ENCODE measurements at regions not wholly inside any gene's neighbourhood (a gene's known extent, or its start where the extent isn't known, plus 50 kb on each side); places are given as distances from the start of the nearest gene placed in this dataset.

DNA sequence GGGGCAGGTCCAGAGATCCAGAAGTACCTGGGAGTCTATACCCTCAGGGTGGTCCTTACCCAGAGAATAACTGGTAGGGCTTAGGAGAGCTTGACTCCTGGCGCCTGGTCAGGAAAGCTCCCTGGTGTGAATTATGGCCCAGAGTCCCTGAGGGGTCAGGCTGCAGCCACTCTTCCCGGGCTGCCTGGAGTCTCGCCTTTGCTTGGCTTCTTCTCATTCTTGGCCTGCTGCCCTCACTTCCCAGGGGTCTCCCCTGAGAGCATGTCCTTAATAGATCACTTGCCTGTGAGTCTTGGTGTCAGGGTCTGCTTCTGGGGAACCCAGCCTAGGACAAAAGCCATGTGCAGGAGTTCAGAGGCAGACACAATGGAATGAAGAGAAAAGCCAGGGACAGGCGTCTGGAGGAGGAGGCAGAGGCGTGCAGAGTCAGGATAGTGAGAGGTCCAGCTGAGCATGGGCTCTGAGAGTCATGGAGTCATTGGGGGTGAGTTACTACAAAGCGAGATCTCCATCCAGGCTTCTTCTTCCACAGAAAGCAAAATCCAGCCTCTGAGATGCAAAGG lies 212.3 kb downstream of the TFAP2C start:
- DNase-seq = no peak

DNA sequence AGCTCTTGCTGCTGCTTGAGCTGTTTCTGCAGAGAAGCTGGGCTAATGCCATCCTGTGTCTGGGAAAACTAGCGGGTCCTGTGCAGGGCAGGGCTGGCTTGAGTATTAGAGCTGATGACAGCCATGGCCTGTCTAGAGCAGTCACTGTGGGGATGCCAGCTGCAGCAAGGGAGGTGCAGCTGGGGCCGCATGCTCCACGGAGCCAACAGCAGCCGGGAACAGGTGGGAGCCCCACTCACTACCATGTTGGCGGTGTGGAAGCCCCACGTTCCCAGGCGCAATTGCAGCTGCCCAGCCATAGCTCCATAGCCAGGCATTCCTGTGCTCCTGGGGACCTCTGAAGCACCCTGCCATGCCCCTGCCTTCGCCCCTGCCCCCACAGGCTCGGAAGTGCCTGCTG lies 212.9 kb downstream of the TFAP2C start:
- no peak for DNase-seq

- DNase-seq = no peak
These were observed 214.3 kb downstream of the TFAP2C start for GRCh38 chr20:56843386-56843785.

DNA sequence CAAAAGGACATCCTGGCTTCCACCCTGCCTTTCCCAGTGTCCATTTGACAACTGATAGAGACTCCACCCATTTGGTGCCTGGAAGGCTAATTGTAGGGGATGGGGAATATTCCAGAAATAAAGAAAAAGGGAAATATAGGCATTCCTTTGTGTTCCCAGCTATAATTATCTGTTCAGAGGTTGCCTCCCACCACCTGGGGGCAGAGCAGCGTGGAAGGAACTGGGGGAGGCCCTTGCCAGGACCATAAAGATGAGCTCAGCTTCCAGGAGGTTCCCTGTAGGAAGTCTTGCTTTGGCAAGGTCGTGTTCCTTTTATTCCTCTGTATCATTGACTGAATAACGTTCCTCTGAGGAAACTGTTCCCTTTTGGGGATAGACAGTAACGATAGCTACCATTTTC lies 214.7 kb downstream of the TFAP2C start:
- no peak for DNase-seq

DNA sequence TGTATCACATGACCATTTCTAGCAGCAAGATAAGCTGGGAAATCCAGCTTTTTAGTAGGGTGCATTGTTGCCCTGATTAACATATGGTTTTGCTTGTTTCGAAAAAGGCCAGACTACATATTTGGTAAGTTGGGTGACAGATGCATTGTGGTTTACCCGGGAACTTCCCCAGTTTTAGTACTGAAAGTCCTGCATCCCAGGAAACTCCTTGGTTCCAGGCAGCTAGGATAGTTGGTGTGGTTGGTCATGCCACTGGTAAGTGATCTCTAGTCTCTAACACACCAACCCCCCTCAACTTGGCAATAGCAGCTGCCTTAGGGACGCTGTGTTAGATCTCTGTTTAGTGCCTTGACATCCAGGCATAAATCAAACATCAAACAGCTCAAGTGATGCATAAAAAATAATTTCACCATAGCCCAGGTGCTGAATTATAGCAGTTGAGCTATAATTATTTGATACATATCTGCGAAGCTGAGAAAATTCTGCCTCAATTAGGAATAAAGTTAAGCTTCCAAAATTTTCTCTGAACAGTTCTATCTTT lies 216.5 kb downstream of the TFAP2C start:
- no peak for DNase-seq

- no peak for DNase-seq
These were observed 219.5 kb downstream of the TFAP2C start for GRCh38 chr20:56848561-56848960.

DNA sequence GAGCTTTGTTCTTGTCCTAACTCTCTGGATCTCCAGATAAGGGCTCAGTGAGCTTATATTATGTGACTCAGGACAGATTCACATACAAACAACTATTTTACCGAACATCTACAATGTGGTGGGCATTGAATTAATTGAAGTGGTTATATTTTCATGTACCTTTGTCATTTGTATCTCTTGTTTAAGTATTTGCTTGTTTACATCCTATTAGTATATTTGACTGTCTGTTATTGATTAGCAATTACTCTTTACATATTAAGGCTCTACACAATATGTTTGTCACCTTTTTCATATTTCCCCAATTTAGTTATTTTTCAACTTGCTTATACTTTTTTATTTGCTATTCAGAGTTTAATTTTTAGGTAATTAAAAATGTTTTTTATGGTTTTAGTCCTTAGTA lies 222.4 kb downstream of the TFAP2C start:
- no peak for DNase-seq

DNA sequence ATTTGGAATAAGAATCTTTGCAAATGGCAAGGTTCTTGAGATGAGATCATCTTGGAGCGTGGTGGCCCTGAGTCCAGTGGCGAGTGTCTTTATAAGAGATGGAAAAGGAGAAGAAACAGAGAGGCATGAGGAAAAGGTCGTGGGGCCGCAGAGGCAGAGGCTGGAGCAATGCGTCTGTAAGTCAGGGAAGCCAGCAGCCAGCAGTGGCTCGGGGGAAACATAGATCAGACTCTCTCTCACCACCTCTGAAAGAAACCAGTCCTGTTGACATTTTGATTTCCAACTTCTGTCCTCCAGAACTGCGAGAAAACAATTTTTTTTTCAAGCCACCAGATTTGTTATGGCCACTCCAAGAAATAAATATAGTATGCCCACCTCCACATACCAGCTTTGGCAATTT lies 226.6 kb downstream of the TFAP2C start:
- DNase-seq = no peak

GRCh38 chr20:56857950-56858349 lies 228.8 kb downstream of the TFAP2C start:
- no peak for DNase-seq

DNA sequence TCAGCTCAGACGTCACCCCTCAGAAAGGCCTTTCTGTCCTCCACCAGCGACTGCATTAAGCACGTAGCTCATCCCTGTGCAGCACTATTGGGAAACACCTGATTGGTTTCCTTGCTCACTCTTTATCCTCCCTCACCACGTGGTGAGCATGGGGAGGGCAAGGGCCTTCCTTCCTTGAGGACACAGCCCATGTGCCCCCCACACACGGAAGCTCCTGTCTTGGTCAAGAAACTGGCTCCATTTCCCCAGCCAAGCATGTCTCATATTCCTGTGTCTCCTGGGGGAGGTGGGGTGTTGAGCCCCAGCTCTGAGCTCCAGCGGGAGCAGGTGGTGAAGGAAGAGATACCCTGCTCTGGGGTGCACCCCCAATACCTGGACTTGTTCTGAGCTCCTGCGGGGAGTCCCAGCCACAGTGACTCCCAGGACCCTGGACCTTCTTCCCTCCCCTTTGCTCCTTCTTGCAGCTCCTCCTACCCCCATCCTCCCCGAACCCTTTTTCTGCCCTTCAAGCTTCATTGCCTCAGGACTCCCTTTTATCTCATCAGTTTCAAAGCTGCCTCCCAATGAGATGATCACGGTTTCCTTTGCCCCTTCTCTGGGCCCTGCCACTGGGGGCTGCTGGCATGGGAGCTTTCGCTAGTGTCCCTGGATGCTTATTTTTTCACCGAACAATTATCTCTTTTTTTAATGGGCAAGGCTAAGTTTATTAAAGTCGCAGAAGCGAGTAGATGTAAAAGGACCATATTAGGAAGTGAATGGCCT lies 230.1 kb downstream of the TFAP2C start:
- DNase-seq = no peak

GRCh38 chr20:56859801-56860261 lies 230.7 kb downstream of the TFAP2C start:
- no peak for DNase-seq

DNA sequence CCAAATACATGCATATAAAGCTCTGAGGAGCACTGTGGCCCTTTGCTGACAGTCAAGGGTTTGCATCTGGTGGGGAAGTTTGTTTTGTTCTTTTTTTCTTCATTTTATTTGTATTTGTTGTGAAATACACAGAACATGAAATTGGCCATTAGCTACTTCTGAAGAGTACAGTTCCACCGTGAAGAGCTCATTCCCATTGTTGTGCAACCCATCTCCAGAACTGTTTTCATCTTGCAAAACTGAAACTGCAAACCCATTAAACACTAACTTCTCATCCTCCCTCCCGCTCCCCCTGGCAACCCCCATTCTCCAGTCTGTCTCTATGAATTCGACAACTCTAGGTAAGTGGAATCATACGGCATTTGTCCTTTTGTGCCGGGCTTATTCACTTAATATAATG lies 231.3 kb downstream of the TFAP2C start:
- no peak for DNase-seq

DNA sequence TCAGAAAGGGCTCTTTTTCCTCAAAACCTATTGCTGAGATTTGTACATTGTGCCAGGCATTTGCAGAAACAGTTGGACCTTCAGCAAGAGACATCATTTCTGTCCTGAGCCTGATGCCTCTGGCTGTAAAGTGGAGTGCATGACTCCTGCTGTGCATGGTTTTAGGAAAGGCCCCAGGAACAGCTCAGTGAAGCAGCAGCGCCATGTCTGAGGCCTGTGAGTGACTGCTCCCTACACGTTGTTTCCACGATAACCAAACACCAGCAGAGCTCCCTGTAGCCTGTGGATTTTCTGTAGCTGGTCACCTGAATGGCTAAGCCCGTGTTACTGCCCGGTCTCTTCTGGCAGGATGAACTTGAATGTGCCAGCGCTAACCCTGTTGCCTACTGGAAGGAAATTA lies 232.5 kb downstream of the TFAP2C start:
- no peak for DNase-seq

DNA sequence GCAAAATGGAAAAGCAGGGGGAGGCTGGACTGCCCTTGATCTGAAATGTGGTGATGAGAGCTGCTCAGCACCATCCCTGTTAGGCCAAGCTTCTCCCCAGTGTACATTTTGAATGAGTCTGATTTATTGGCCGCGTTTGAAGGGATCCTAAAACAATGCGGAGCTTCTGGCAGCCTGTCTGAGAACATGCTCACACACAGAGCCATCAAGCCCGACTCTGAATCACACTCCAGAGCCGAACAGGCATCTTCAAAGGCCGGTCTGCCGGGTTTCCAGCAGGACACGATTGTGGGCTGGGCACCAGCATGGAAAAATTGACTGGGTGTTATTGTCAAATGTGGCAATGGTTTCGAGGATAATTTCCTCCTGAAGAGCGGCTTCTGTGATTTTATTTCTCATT lies 235.9 kb downstream of the TFAP2C start:
- no peak for DNase-seq

GRCh38 chr20:56867128-56867527 lies 238.0 kb downstream of the TFAP2C start:
- DNase-seq = no peak

GRCh38 chr20:56868746-56869145 lies 239.6 kb downstream of the TFAP2C start:
- no peak for DNase-seq

GRCh38 chr20:56870271-56870670 lies 241.2 kb downstream of the TFAP2C start:
- no peak for DNase-seq

- DNase-seq = no peak
These were observed 242.6 kb downstream of the TFAP2C start for GRCh38 chr20:56871691-56872090.

DNA sequence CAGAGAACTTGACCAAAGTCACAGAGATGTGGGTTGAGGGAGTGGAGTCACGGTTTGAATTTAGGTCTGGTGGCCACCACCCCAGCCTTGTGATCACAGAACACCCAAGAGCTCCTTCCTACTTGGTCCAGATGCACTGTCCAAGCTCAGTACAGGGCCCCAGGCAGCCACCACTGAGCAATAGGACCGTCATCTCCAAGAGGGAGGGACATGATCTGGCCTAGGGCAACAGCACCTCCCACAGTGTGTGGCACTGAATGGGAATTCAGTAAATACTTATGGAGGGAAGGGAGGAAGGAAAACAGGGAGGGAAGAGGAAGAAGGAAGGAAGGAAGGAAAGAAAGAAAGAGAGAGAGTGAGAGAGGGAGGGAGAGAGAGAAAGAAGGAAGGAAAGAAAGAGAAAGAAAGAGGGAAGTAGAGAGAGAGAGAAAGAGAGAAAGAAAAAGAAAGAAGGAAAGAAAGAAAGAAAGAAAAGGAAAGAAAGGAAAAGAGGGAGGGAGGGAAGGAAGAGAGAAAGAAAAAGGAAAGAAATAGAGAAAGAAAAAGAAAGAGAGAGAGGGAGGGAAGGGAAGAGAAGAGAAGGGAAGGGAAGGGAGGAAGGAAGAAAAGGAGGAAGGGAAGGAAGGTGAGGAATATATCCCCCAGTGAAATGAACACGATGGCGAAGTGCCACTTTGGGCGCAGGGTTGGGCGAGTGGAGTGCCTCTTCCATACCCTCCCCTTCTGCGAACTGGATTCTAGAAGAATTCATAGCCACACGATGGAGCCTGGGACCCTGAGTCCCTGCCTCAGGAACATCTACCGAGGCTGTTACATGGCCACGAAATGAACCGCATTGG lies 243.7 kb downstream of the TFAP2C start:
- no peak for DNase-seq

DNA sequence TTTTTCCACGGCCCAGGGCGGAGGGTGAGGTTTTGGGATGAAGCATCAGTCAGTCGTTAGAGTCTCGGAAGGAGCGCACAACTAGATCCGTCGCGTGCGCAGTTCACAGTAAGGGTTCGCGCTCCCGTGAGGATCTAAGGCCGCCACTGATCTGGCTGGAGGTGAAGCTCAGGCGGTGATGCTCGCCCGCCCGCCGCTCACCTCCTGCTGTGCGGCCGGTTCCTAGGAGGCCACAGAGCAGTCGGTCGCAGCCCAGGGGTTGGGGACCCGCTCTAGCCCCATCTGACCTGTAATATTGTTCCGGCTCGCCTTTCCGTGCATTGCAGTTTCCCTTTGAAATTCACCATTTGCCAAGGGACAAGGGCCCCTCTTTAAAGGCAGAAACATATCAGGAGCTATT lies 244.7 kb downstream of the TFAP2C start:
- no peak for DNase-seq

GRCh38 chr20:56875052-56875659 lies 246.1 kb downstream of the TFAP2C start:
- DNase-seq = no peak

DNA sequence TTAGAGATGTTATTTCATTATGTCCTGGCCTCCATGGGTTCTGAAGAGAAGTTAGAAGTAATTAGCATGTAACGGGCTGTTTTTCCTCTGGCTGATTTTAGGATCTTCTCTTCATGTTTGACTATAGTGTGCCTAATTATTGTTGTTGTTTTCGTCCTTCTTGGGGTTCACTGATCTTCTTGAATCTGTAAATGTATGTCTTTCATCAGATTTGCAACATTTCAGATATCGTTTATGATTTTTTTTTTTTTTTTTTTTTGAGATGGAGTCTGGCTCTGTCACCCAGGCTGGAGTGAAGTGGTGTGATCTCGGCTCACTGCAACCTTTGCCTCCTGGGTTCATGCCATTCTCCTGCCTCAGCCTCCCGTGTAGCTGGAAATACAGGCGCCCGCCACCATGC lies 246.7 kb downstream of the TFAP2C start:
- no peak for DNase-seq

- no peak for DNase-seq
These were observed 256.4 kb downstream of the TFAP2C start for GRCh38 chr20:56885521-56885920.

All from inflammatory macrophage treated with lipopolysaccharide for 4 hours (primary cell).